Gastrocnemius medialis (tissue), 4 donors: ENCODE measurements at regions not wholly inside any gene's neighbourhood (a gene's known extent, or its start where the extent isn't known, plus 50 kb on each side); places are given as distances from the start of the nearest gene placed in this dataset.

Experiments
- ATAC-seq, 2 donors: fragments of 150-250 bp; one replicate each; pipeline ENCODE4 v1.9.1; 2016
- DNase-seq, 2 donors: peaks; one replicate each; pipeline ENCODE4 v3.0.0-alpha.2; 2019
- H3K27ac ChIP-seq, 4 donors: fragments of 200-600 bp; sonication (generic); 1 replicate in 1 of 4; 2 replicates in 3 of 4; pipeline ENCODE4 v1.5.1; 2016 to 2018; ENCODE audit warnings: mild to moderate bottlenecking in 2 of 4, moderate library complexity in 1 of 4
- H3K27me3 ChIP-seq, 3 donors: fragments of 200-600 bp; sonication (generic) in 2 of 3; 1 replicate in 1 of 3; 2 replicates in 2 of 3; pipeline versions ENCODE4 v1.5.1 to v1.6.0; 2016 to 2019; ENCODE audit warnings: mild to moderate bottlenecking in 1 of 3, moderate library complexity in 1 of 3
- H3K36me3 ChIP-seq, 2 donors: fragments of 200-600 bp; sonication (generic) in 1 of 2; one replicate each; pipeline ENCODE4 v1.5.1; 2017 to 2018
- H3K4me1 ChIP-seq, 2 donors: fragments of 200-600 bp; sonication (generic) in 1 of 2; one replicate each; pipeline ENCODE4 v1.5.1; 2016 to 2017; ENCODE audit warnings: mild to moderate bottlenecking in 2 of 2
- H3K4me3 ChIP-seq, 4 donors: fragments of 200-600 bp; sonication (generic) in 3 of 4; 1 replicate in 1 of 4; 2 replicates in 3 of 4; pipeline ENCODE4 v1.5.1; 2016 to 2019; ENCODE audit warnings: mild to moderate bottlenecking in 2 of 4
- H3K9me3 ChIP-seq, 3 donors: fragments of 200-600 bp; sonication (generic) in 2 of 3; 1 replicate in 1 of 3; 2 replicates in 2 of 3; pipeline ENCODE4 v1.5.1; 2016 to 2019
- CTCF ChIP-seq, 5 experiments: fragments of 450-650 bp in 3 of 5; fragments of 200-600 bp in 2 of 5; sonication (generic) in 2 of 5; IDR thresholded peaks in 4 of 5; conservative IDR thresholded peaks in 1 of 5; 1 replicate in 4 of 5; 2 replicates in 1 of 5; pipeline ENCODE4 v1.5.1; 2016 to 2019; ENCODE audit warnings: antibody characterized with exemption in 5 of 5, mild to moderate bottlenecking in 3 of 5, moderate library complexity in 3 of 5
- POLR2A ChIP-seq, 2 donors: fragments of 450-650 bp; IDR thresholded peaks; one replicate each; pipeline ENCODE4 v1.6.1; 2017; ENCODE audit warnings: antibody characterized with exemption in 2 of 2, mild to moderate bottlenecking in 2 of 2, moderate library complexity in 2 of 2
- in situ Hi-C, 4 donors: fragments of 200-750 bp; cut with MboI; loops; one replicate each; pipeline versions ENCODE4 v1.15.0 to v1.8.0; 2017; ENCODE audit warnings: low sequenced_read_pairs in 4 of 4
- intact Hi-C: fragments of 100-400 bp; cut with DNase I; formaldehyde crosslinking; loops from one replicate; pipeline ENCODE4 v1.15.1; 2023; ENCODE audit warnings: low total_unique reads

- peaks cover 8 to 11% of the 10 kb centered on the region in 2 donors for H3K4me1 ChIP-seq
- ATAC-seq (no peak), DNase-seq (no peak)
- no peak overlapping the region for H3K27ac ChIP-seq
- in situ Hi-C loops (loop anchor here in 2 of 4 donors (25.0 kb wide), 2 partner anchors 158 to 958 kb away; no protein-coding TSS in a partner anchor), intact Hi-C loops (no loop called here)
- H3K4me3 ChIP-seq = no peak overlapping the region
- no peaks in the 10 kb centered on the region for H3K36me3 ChIP-seq
- TF ChIP-seq POLR2A (IDR thresholded peaks at IDR 0.05) (no peak), CTCF (IDR thresholded peaks at IDR 0.05 in 4 of 5, conservative IDR thresholded peaks at IDR 0.05 in 1 of 5) (no peak)
- H3K9me3 ChIP-seq = no peaks in the 10 kb centered on the region
- H3K27me3 ChIP-seq = no peaks in the 10 kb centered on the region
Observed at GRCh38 chr14:38870296-38870836, 232.7 kb downstream of the SEC23A start.

DNA sequence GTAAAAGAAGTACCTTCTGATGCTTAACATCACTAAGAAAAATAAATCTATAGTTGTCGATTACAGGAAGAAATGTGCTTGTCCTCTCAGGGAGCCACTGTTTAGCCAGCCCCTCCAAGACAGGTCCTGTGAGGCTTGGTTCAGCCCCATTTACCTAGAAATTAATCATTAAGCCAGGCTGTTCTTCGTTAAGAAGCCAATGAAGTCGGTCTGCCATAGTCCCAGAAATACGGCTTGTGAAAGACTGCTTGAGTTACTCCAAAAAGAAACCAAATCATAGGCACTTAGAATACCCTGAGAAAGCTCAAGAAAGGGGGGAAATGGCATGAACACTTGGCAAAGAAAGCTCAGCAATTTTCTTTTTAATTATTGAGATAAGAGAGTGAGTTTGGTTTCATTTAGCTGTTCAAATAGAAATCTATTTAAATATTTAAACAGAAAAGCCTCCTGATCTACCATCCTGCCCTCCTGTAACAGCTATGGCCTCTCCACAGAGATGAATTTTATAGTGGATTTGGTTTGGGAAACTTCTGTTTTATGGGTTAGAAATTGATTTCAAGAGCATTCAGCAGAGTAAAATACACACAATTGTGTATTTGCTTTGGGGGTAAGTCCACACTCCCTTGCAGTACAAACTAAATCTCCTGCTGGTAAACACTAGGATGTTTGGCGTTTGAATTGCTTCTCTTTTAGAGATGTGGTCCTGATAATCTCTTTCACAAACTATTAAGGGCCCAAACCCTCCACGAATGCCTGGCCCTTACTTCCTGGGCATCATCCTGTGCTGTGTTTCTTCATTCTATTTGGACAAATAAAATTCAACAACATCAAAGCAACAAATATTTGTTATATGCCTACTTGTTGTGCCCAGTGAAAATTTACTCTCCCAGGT is 234.4 kb downstream of the SEC23A start:
- in situ Hi-C loops (loop anchor here (5.0 to 25.0 kb wide), 6 partner anchors 144 to 974 kb away; no protein-coding TSS in a partner anchor), intact Hi-C loops (loop anchor here (2.0 to 10.0 kb wide), 2 partner anchors 884 to 964 kb away; no protein-coding TSS in a partner anchor)
- no peaks in the 10 kb centered on the region for H3K36me3 ChIP-seq

DNA sequence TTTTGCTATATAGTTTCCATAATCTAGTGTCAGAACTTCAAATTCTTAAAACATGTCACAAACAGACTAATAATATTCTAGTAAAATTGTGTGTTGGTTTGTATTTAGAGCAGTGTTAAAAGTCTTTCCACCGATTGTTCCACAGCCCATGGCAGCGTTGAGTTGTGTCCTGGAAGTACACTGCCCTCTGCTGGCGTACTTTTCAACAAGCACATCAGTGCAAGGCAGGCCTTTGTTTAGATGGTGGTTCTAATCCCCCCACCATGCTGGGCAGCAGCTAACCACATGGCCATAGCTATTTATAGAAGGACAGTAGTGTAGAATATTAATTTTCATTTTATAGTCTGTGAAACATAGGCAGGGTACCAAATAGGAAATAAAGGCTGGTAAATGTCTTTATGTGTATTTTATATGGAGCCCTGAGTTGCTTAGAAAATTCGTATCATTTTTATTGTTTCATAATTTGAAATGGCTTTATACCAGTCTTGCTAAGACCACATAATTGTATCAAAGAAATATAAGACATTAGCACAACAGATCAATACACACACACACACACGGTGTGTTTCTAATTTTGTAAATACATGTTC is 235.4 kb downstream of the SEC23A start:
- ATAC-seq (peak; percentile 54 to 71), DNase-seq (peak; percentile 14 to 38)
- TF ChIP-seq CTCF (IDR thresholded peaks at IDR 0.05 in 4 of 5, conservative IDR thresholded peaks at IDR 0.05 in 1 of 5) (peak in 4 of 5 experiments; percentile 48 to 77 (median 64)), POLR2A (IDR thresholded peaks at IDR 0.05) (no peak)
- H3K9me3 ChIP-seq = no peaks in the 10 kb centered on the region
- H3K27ac ChIP-seq = no peak overlapping the region
- H3K4me3 ChIP-seq = no peak overlapping the region
- no peaks in the 10 kb centered on the region for H3K27me3 ChIP-seq
- in situ Hi-C loops (loop anchor here (5.0 to 25.0 kb wide), 6 partner anchors 143 to 973 kb away; no protein-coding TSS in a partner anchor), intact Hi-C loops (loop anchor here (1.0 to 10.0 kb wide), 3 partner anchors 145 to 963 kb away; no protein-coding TSS in a partner anchor)
- no peaks in the 10 kb centered on the region for H3K36me3 ChIP-seq
- H3K4me1 ChIP-seq = peaks cover 8 to 11% of the 10 kb centered on the region in 2 donors

More for the DNA sequence above, 234.4 kb downstream of the SEC23A start:
- Histone ChIP-seq H3K27me3 (no peaks in the 10 kb centered on the region), H3K27ac (no peak overlapping the region), H3K4me1 (peaks cover 8 to 11% of the 10 kb centered on the region in 2 donors), H3K9me3 (no peaks in the 10 kb centered on the region), H3K4me3 (no peak overlapping the region)
- DNase-seq = no peak
- TF ChIP-seq CTCF (IDR thresholded peaks at IDR 0.05 in 4 of 5, conservative IDR thresholded peaks at IDR 0.05 in 1 of 5) (no peak), POLR2A (IDR thresholded peaks at IDR 0.05) (no peak)
- ATAC-seq = no peak

GRCh38 chr14:38866461-38866860 is 236.6 kb downstream of the SEC23A start:
- in situ Hi-C loops = loop anchor here (5.0 to 25.0 kb wide), 6 partner anchors 142 to 972 kb away; no protein-coding TSS in a partner anchor
- no peak overlapping the region for H3K27ac ChIP-seq
- ATAC-seq = peak; percentile 30 to 50

More at GRCh38 chr14:38866461-38866860, 236.6 kb downstream of the SEC23A start:
- H3K4me3 ChIP-seq = no peak overlapping the region
- intact Hi-C loops = loop anchor here (10.0 kb wide), 1 partner anchor 882 kb away; no protein-coding TSS in a partner anchor
- peaks cover 8 to 11% of the 10 kb centered on the region in 2 donors for H3K4me1 ChIP-seq
- TF ChIP-seq POLR2A (IDR thresholded peaks at IDR 0.05) = no peak
- no peak for TF ChIP-seq CTCF (IDR thresholded peaks at IDR 0.05 in 4 of 5, conservative IDR thresholded peaks at IDR 0.05 in 1 of 5)
- no peaks in the 10 kb centered on the region for H3K27me3 ChIP-seq
- no peak for DNase-seq
- H3K9me3 ChIP-seq = no peaks in the 10 kb centered on the region
- no peaks in the 10 kb centered on the region for H3K36me3 ChIP-seq
